ENCODE measurements at regions not wholly inside any gene's neighbourhood (a gene's known extent, or its start where the extent isn't known, plus 50 kb on each side); places are given as distances from the start of the nearest gene placed in this dataset.

DNA sequence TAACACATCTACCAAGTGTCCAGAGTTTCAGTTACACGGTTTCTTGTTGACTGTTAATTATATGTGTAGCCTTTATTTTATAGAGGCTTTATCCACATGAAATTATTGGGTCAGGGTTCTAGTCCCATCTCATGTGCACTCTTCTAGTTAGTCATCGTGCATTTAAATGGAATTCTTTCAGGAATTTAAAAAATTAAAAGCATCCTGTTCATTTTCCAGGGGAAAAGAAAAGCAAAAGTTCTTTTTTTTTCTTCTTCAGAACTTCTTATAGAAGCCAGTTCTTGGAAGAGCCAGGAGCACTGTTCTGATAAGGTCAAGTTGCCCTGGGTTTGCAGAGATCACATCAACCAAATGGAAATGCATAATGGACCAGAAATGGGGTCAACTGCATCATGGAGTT lies 324.7 kb downstream of the INHBA start:
- intact Hi-C loops (cut with DNase I): no loop called here
- no peak overlapping the region for H3K27ac ChIP-seq
- DNase-seq (no peak), ATAC-seq (no peak)
- no peaks in the 10 kb centered on the region for H3K27me3 ChIP-seq (ENCODE audit: low read depth)
- H3K4me1 ChIP-seq: no peaks in the 10 kb centered on the region
- H3K36me3 ChIP-seq: no peaks in the 10 kb centered on the region
- no peak overlapping the region for H3K4me3 ChIP-seq
- no peaks in the 10 kb centered on the region for H3K9me3 ChIP-seq
- TF ChIP-seq, protein P1, sequence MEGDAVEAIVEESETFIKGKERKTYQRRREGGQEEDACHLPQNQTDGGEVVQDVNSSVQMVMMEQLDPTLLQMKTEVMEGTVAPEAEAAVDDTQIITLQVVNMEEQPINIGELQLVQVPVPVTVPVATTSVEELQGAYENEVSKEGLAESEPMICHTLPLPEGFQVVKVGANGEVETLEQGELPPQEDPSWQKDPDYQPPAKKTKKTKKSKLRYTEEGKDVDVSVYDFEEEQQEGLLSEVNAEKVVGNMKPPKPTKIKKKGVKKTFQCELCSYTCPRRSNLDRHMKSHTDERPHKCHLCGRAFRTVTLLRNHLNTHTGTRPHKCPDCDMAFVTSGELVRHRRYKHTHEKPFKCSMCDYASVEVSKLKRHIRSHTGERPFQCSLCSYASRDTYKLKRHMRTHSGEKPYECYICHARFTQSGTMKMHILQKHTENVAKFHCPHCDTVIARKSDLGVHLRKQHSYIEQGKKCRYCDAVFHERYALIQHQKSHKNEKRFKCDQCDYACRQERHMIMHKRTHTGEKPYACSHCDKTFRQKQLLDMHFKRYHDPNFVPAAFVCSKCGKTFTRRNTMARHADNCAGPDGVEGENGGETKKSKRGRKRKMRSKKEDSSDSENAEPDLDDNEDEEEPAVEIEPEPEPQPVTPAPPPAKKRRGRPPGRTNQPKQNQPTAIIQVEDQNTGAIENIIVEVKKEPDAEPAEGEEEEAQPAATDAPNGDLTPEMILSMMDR (IDR thresholded peaks at IDR 0.05): no peak

- intact Hi-C loops (cut with DNase I): no loop called here
- Histone ChIP-seq H3K27me3 (ENCODE audit: low read depth) (no peaks in the 10 kb centered on the region), H3K9me3 (no peaks in the 10 kb centered on the region), H3K27ac (no peak overlapping the region), H3K4me3 (no peak overlapping the region), H3K4me1 (no peaks in the 10 kb centered on the region), H3K36me3 (no peaks in the 10 kb centered on the region)
- TF ChIP-seq, protein P1 (IDR thresholded peaks at IDR 0.05): no peak
- no peak for DNase-seq
- ATAC-seq: no peak
Observed at GRCh38 chr7:41375582-41375981, 327.3 kb downstream of the INHBA start.

DNA sequence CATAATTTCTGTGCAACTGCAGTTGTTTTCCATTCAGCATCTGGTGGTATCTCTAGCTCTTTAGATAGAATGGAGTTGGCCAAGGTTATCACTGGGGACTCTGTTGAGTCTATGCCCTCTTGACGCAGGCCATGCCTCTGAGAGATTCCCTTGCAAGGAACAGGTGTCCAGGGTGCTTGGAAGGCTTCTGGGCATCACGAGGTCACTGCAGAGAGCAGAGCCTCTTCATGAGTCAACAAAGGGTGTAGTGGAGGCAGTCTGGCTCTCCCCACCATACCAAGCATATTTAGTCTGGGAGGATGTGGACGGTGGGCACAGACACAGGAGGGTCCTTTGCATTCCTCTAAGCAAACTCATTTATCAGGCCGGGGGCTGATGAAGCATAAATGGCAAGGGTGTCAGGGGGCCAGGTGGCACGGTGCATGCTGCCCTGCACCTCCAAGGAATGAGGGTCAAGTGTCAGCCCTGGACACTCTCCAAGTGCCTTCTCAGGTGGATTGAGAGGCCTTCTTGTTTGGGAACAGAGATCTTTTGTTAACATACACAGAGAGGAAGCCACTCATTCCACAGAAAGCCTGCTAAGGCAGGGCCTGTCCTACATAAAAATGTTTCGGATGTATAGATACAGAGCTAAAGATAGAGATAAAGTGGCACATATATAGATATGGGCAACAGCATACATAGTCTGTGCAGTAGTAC lies 328.6 kb downstream of the INHBA start:
- peak in 1 of 2 donors; percentile 25 for ATAC-seq
- no peaks in the 10 kb centered on the region for H3K4me1 ChIP-seq
- DNase-seq: no peak
- no peaks in the 10 kb centered on the region for H3K27me3 ChIP-seq (ENCODE audit: low read depth)
- intact Hi-C loops (cut with DNase I): no loop called here
- no peak overlapping the region for H3K4me3 ChIP-seq
- H3K27ac ChIP-seq: no peak overlapping the region
- H3K9me3 ChIP-seq: no peaks in the 10 kb centered on the region
- TF ChIP-seq, protein P1 (IDR thresholded peaks at IDR 0.05): no peak
- no peaks in the 10 kb centered on the region for H3K36me3 ChIP-seq

DNA sequence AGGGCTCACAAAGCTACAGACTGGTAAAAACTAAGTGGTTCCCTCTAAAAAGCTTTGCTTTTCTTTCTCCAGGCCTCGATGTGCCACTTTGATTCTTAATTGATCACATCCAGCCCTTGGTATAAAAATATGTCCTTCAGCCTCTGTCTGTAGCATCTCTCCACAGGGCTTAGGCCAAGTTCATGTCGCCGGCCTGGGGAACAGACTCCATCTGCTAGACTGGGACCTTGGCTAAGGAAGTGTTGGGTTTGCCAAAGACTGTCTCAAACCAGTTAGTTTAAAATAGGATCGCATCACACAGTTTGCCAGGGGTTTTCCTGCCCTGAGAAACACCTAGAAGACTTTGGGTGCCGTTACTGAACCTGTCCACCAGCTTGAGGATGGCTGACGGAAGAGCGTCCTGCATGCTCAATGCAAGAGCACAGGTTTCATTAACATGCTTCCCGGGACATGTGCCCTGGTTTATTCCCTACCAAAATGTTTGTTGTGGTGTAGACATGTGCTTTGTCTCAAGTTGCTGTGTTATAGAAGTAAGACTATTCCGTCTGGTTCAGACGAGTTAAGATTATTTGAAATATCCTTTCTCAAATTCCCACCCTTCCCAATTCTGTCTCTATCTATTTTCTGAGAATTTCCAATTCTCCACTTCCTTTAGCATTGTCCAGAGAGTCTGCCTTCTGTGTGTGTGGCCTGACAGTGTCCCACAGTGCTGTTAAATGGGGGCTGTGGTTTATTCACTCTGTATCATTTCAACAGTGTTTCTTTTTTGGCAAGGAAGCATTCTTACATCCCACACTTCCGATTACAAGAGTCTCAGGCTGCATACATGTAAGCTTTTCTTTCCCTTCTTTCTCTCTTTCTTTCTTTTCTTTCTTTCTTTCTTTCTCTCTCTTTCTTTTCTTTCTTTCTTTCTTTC lies 334.7 kb downstream of the INHBA start:
- H3K36me3 ChIP-seq: no peaks in the 10 kb centered on the region
- TF ChIP-seq, protein P1 (IDR thresholded peaks at IDR 0.05): no peak
- ATAC-seq (no peak), DNase-seq (no peak)
- no peaks in the 10 kb centered on the region for H3K9me3 ChIP-seq
- H3K27ac ChIP-seq: no peak overlapping the region
- no peak overlapping the region for H3K4me3 ChIP-seq
- no peaks in the 10 kb centered on the region for H3K4me1 ChIP-seq
- intact Hi-C loops (cut with DNase I): no loop called here
- H3K27me3 ChIP-seq (ENCODE audit: low read depth): no peaks in the 10 kb centered on the region

- TF ChIP-seq, protein P1 (IDR thresholded peaks at IDR 0.05): no peak
- no peak overlapping the region for H3K27ac ChIP-seq
- no peaks in the 10 kb centered on the region for H3K27me3 ChIP-seq (ENCODE audit: low read depth)
- H3K4me1 ChIP-seq: no peaks in the 10 kb centered on the region
- DNase-seq (no peak), ATAC-seq (no peak)
- intact Hi-C loops (cut with DNase I): no loop called here
- no peaks in the 10 kb centered on the region for H3K36me3 ChIP-seq
- H3K9me3 ChIP-seq: no peaks in the 10 kb centered on the region
- H3K4me3 ChIP-seq: no peak overlapping the region
Observed at GRCh38 chr7:41351091-41351490, 351.8 kb downstream of the INHBA start.
